IPS-15b (cell line): ENCODE measurements at regions not wholly inside any gene's neighbourhood (a gene's known extent, or its start where the extent isn't known, plus 50 kb on each side); places are given as distances from the start of the nearest gene placed in this dataset.

Experiments
- H3K27me3 ChIP-seq: one replicate; pipeline ENCODE4 v1.6.1; 2013; ENCODE audit warnings: low read length; ENCODE audit not compliant: control insufficient read depth, insufficient read depth
- H3K36me3 ChIP-seq: one replicate; pipeline ENCODE4 v1.6.1; 2013; ENCODE audit warnings: low read length; ENCODE audit not compliant: control insufficient read depth, insufficient read depth
- H3K4me1 ChIP-seq: one replicate; pipeline ENCODE4 v1.6.1; 2013; ENCODE audit warnings: mild to moderate bottlenecking, low read length; ENCODE audit not compliant: control insufficient read depth, insufficient read depth
- H3K4me3 ChIP-seq: one replicate; pipeline ENCODE4 v1.5.1; 2013; ENCODE audit warnings: low read depth, low read length
- H3K9ac ChIP-seq: one replicate; pipeline ENCODE4 v1.6.1; 2013; ENCODE audit warnings: low read depth, mild to moderate bottlenecking, low read length
- H3K9me3 ChIP-seq: one replicate; pipeline ENCODE4 v1.6.1; 2013; ENCODE audit warnings: mild to moderate bottlenecking, low read length; ENCODE audit not compliant: control insufficient read depth, insufficient read depth

DNA sequence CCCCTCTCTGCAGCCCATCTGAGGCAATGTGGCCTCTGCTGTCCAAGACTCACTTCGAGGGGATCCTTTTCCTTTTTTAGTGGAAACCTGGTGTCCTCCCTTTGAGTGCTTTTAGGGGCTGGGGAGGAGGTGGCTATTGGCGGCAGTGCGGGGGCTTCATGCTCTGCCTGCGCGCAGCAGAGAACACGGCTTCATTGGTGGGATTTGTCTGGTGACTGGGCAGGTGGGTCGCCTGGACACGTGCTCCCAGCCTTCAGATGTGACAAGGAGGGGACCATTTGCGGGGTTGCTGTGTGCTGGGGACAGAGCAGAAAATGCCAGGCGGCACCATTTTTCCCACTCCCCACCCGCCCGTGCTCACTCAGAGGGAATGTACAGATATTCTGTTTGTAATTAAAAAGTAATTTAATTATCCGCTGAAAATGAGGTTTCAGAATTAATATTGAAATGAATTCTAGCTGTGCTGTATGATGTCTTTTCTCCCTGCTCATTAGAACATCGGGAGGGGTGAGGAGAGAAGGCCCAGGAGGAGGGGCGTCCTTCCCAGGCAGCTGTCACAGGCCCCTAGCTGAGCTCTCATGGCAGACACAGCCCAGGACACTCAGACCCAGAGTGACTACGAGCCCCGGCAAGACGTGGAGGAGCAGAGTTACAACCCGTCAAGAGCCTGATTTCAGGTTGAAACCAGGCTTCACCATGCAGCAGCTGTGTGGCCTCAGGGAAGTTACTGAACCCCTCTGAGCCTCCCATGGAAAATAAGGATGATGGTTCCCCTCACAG, 417.2 kb upstream of the SULF2 start:
- Histone ChIP-seq H3K9ac (no peak overlapping the region), H3K9me3 (no peaks in the 10 kb centered on the region), H3K27me3 (no peaks in the 10 kb centered on the region), H3K4me1 (no peaks in the 10 kb centered on the region), H3K36me3 (no peaks in the 10 kb centered on the region), H3K4me3 (no peak overlapping the region)

DNA sequence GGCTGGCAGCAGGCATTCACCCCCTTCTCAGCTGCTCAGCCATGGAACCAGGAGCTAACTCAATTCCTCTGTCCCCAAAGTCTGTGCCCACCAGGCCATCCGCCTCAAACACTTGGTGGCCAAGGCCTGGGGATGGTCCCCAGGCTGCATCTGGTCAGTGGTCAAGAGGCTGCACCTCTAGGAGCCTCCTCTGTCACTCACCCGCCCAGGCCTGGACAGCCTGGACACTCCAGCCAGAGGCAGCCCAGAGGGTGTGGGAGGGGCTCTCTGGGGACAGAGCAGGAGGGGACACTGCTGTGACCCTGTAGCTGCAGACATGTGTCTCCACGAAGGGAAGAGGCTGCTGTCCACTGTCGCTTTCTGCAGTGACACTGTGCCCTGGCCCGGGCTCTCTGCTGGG, 416.6 kb upstream of the SULF2 start:
- no peak overlapping the region for H3K4me3 ChIP-seq
- H3K4me1 ChIP-seq: no peaks in the 10 kb centered on the region
- no peak overlapping the region for H3K9ac ChIP-seq
- H3K36me3 ChIP-seq: no peaks in the 10 kb centered on the region
- H3K27me3 ChIP-seq: no peaks in the 10 kb centered on the region
- H3K9me3 ChIP-seq: no peaks in the 10 kb centered on the region

GRCh38 chr20:48201188-48201587, 415.9 kb upstream of the SULF2 start:
- Histone ChIP-seq H3K27me3 (no peaks in the 10 kb centered on the region), H3K4me1 (no peaks in the 10 kb centered on the region), H3K4me3 (no peak overlapping the region), H3K9ac (no peak overlapping the region), H3K36me3 (no peaks in the 10 kb centered on the region), H3K9me3 (no peaks in the 10 kb centered on the region)

- Histone ChIP-seq H3K27me3 (no peaks in the 10 kb centered on the region), H3K4me1 (no peaks in the 10 kb centered on the region), H3K36me3 (no peaks in the 10 kb centered on the region), H3K4me3 (no peak overlapping the region), H3K9ac (no peak overlapping the region), H3K9me3 (no peaks in the 10 kb centered on the region)
These were observed 413.7 kb upstream of the SULF2 start for GRCh38 chr20:48198929-48199451.

DNA sequence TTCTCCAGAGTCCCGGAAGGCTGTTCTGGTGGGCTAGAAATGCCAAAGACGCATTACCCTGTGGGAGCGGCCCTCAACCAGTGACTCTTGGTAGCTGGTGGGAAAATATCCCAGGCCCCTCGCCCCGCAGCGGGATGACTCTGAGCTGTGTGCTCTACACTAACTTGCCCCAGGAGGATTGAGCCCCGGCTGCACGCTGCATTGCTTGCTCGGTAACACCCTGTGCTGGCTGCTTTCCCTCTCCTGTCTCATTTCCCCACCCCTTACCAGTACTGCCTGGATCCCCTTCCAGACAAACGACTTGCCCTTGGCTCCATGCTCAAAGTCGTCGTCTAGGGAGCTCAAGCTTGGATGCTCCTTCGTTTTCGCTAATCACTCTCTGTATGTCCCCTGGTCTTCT, 411.8 kb upstream of the SULF2 start:
- no peaks in the 10 kb centered on the region for H3K9me3 ChIP-seq
- H3K9ac ChIP-seq: no peak overlapping the region
- H3K4me3 ChIP-seq: no peak overlapping the region
- H3K27me3 ChIP-seq: no peaks in the 10 kb centered on the region
- no peaks in the 10 kb centered on the region for H3K4me1 ChIP-seq
- no peaks in the 10 kb centered on the region for H3K36me3 ChIP-seq

GRCh38 chr20:48196486-48196885, 411.2 kb upstream of the SULF2 start:
- no peaks in the 10 kb centered on the region for H3K36me3 ChIP-seq
- H3K4me3 ChIP-seq: no peak overlapping the region
- H3K9me3 ChIP-seq: no peaks in the 10 kb centered on the region
- H3K9ac ChIP-seq: no peak overlapping the region
- no peaks in the 10 kb centered on the region for H3K4me1 ChIP-seq
- no peaks in the 10 kb centered on the region for H3K27me3 ChIP-seq

GRCh38 chr20:48196001-48196400, 410.7 kb upstream of the SULF2 start:
- Histone ChIP-seq H3K9me3 (no peaks in the 10 kb centered on the region), H3K4me3 (no peak overlapping the region), H3K9ac (no peak overlapping the region), H3K4me1 (no peaks in the 10 kb centered on the region), H3K36me3 (no peaks in the 10 kb centered on the region), H3K27me3 (no peaks in the 10 kb centered on the region)

- no peaks in the 10 kb centered on the region for H3K4me1 ChIP-seq
- no peaks in the 10 kb centered on the region for H3K9me3 ChIP-seq
- H3K9ac ChIP-seq: no peak overlapping the region
- H3K27me3 ChIP-seq: no peaks in the 10 kb centered on the region
- H3K4me3 ChIP-seq: no peak overlapping the region
- no peaks in the 10 kb centered on the region for H3K36me3 ChIP-seq
These were observed 410.0 kb upstream of the SULF2 start for GRCh38 chr20:48195121-48195870.

GRCh38 chr20:48194583-48194982, 409.3 kb upstream of the SULF2 start:
- H3K9me3 ChIP-seq: no peaks in the 10 kb centered on the region
- no peak overlapping the region for H3K9ac ChIP-seq
- H3K4me1 ChIP-seq: no peaks in the 10 kb centered on the region
- no peaks in the 10 kb centered on the region for H3K36me3 ChIP-seq
- no peaks in the 10 kb centered on the region for H3K27me3 ChIP-seq
- H3K4me3 ChIP-seq: no peak overlapping the region

GRCh38 chr20:48193627-48194425, 408.5 kb upstream of the SULF2 start:
- no peaks in the 10 kb centered on the region for H3K27me3 ChIP-seq
- H3K36me3 ChIP-seq: no peaks in the 10 kb centered on the region

GRCh38 chr20:48192109-48192508, 406.8 kb upstream of the SULF2 start:
- no peak overlapping the region for H3K4me3 ChIP-seq
- no peaks in the 10 kb centered on the region for H3K27me3 ChIP-seq
- H3K9ac ChIP-seq: no peak overlapping the region
- no peaks in the 10 kb centered on the region for H3K4me1 ChIP-seq
- H3K36me3 ChIP-seq: no peaks in the 10 kb centered on the region
- H3K9me3 ChIP-seq: no peaks in the 10 kb centered on the region

More at GRCh38 chr20:48193627-48194425, 408.5 kb upstream of the SULF2 start:
- Histone ChIP-seq H3K9me3 (no peaks in the 10 kb centered on the region), H3K4me3 (no peak overlapping the region), H3K9ac (no peak overlapping the region), H3K4me1 (no peaks in the 10 kb centered on the region)
